DMS153 (cell line): ENCODE measurements at regions not wholly inside any gene's neighbourhood (a gene's known extent, or its start where the extent isn't known, plus 50 kb on each side); places are given as distances from the start of the nearest gene placed in this dataset.
A peak's percentile ranks its signal among the peaks of the same experiment; 100 is the strongest.

Experiments
- DNase-seq: peaks from one replicate; lab custom pipeline; 2025; lab: John Stamatoyannopoulos, UW

GRCh38 chr1:14039582-14040430 lies 339.8 kb downstream of the PRDM2 start:
- DNase-seq, result no peak

GRCh38 chr1:14049965-14050364 lies 350.0 kb downstream of the PRDM2 start:
- DNase-seq, result no peak

- DNase-seq, result no peak
Measured at GRCh38 chr1:14055442-14056223, 355.6 kb downstream of the PRDM2 start.

GRCh38 chr1:14057640-14058039 lies 357.7 kb downstream of the PRDM2 start:
- no peak for DNase-seq

- DNase-seq, result no peak
Measured at GRCh38 chr1:14061204-14061603, 361.2 kb downstream of the PRDM2 start.

GRCh38 chr1:14061722-14062121 lies 361.7 kb downstream of the PRDM2 start:
- DNase-seq, result no peak

GRCh38 chr1:14062669-14063068 lies 362.7 kb downstream of the PRDM2 start:
- DNase-seq, result no peak

GRCh38 chr1:14064649-14065442 lies 364.9 kb downstream of the PRDM2 start:
- DNase-seq, result peak; percentile 61

- DNase-seq, result peak; percentile 15
Measured at GRCh38 chr1:14065486-14065885, 365.5 kb downstream of the PRDM2 start.

GRCh38 chr1:14067036-14067435 lies 367.0 kb downstream of the PRDM2 start:
- DNase-seq, result no peak

GRCh38 chr1:14067711-14068110 lies 367.7 kb downstream of the PRDM2 start:
- DNase-seq, result no peak

GRCh38 chr1:14071581-14071980 lies 371.6 kb downstream of the PRDM2 start:
- no peak for DNase-seq

GRCh38 chr1:14080653-14081052 lies 380.7 kb downstream of the PRDM2 start:
- DNase-seq, result no peak

- no peak for DNase-seq
Measured at GRCh38 chr1:14082331-14082730, 382.3 kb downstream of the PRDM2 start.

- no peak for DNase-seq
Measured at GRCh38 chr1:14083277-14083676, 383.3 kb downstream of the PRDM2 start.

GRCh38 chr1:14083706-14084105 lies 383.7 kb downstream of the PRDM2 start:
- no peak for DNase-seq

- DNase-seq, result no peak
Measured at GRCh38 chr1:14090062-14090461, 390.1 kb downstream of the PRDM2 start.

GRCh38 chr1:14090531-14090930 lies 390.5 kb downstream of the PRDM2 start:
- no peak for DNase-seq

- DNase-seq, result no peak
Measured at GRCh38 chr1:14094611-14095400, 394.8 kb downstream of the PRDM2 start.

- no peak for DNase-seq
Measured at GRCh38 chr1:14098294-14098913, 398.4 kb downstream of the PRDM2 start.

GRCh38 chr1:14100444-14100843 lies 400.5 kb downstream of the PRDM2 start:
- DNase-seq, result no peak
